ENCODE measurements at regions not wholly inside any gene's neighbourhood (a gene's known extent, or its start where the extent isn't known, plus 50 kb on each side); places are given as distances from the start of the nearest gene placed in this dataset.

DNA sequence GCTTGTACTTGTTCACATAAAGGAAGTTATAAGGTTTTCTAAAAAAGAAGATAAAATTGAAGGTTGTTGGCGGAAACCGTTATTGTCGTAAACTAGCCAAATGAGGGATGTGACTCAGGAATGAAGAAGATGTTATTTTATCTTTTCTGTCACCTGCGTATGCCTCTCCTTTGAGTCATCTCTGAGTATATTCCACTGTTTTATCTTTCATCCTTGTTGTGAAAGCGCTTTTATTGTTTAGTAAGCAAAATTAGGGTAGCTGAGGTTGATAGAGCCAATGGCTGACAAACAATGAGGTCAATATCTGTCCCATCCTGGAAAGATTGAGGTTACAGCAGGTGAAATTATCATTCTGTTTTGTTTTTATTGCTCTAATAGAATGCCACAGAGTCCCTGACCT is 105.0 kb downstream of the TUSC1 start (continued):
- TF ChIP-seq, protein P1, sequence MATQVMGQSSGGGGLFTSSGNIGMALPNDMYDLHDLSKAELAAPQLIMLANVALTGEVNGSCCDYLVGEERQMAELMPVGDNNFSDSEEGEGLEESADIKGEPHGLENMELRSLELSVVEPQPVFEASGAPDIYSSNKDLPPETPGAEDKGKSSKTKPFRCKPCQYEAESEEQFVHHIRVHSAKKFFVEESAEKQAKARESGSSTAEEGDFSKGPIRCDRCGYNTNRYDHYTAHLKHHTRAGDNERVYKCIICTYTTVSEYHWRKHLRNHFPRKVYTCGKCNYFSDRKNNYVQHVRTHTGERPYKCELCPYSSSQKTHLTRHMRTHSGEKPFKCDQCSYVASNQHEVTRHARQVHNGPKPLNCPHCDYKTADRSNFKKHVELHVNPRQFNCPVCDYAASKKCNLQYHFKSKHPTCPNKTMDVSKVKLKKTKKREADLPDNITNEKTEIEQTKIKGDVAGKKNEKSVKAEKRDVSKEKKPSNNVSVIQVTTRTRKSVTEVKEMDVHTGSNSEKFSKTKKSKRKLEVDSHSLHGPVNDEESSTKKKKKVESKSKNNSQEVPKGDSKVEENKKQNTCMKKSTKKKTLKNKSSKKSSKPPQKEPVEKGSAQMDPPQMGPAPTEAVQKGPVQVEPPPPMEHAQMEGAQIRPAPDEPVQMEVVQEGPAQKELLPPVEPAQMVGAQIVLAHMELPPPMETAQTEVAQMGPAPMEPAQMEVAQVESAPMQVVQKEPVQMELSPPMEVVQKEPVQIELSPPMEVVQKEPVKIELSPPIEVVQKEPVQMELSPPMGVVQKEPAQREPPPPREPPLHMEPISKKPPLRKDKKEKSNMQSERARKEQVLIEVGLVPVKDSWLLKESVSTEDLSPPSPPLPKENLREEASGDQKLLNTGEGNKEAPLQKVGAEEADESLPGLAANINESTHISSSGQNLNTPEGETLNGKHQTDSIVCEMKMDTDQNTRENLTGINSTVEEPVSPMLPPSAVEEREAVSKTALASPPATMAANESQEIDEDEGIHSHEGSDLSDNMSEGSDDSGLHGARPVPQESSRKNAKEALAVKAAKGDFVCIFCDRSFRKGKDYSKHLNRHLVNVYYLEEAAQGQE (IDR thresholded peaks at IDR 0.05; ENCODE audit: low read depth, low read length), result no peak
- no peak for TF ChIP-seq TCF12 (IDR thresholded peaks at IDR 0.05)

DNA sequence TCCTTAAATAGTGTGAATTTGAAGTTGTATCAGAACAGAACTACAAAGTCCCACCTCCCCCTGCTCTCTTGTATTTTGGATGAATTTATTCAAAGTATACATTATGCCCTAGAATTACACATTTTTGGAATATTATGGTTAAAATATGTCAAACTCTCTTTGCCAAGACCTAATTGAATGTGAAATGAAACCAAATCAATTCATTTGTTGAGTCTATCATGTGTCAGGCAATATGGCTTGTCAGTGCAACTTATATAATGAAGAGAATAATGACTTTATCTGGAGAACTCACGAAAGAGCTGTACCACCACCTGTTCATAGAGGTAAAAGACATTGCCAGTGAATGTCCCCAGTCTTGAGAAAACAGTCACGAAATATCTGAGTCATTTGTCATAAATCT is 106.8 kb downstream of the TUSC1 start:
- H3K9ac ChIP-seq, result no peak overlapping the region
- H3K4me3 ChIP-seq (ENCODE audit: low read depth in 2 of 2, low read length in 1 of 2), result no peak overlapping the region
- DNase-seq, result no peak
- no peak overlapping the region for H3K27ac ChIP-seq (ENCODE audit: low read depth in 2 of 2, low read length in 1 of 2)
- H3K9me3 ChIP-seq, result peaks cover 3% of the 10 kb centered on the region; the same call in 1 of the 2 replicates
- H3K36me3 ChIP-seq (replicated peaks in 1 of 2; ENCODE audit: control insufficient read depth in 1 of 2, insufficient read depth in 2 of 2, low read length in 1 of 2), result no peaks in the 10 kb centered on the region
- H3K27me3 ChIP-seq (ENCODE audit: insufficient read depth), result no peaks in the 10 kb centered on the region
- no peaks in the 10 kb centered on the region for H3K4me1 ChIP-seq (ENCODE audit: control insufficient read depth in 1 of 2, insufficient read depth in 2 of 2, low read depth in 1 of 2, low read length in 1 of 2)
- CTCF ChIA-PET, result no interaction called here
- H4K20me1 ChIP-seq (ENCODE audit: insufficient read depth), result no peaks in the 10 kb centered on the region
- no peaks in the 10 kb centered on the region for H3K79me2 ChIP-seq (ENCODE audit: insufficient read depth)
- no peaks in the 10 kb centered on the region for H3K9me2 ChIP-seq
- POLR2A ChIA-PET, result no interaction called here
- 12% methylated on average over 2 of the region's 2 CpGs for WGBS (ENCODE audit: low lambda C conversion rate)
- H2AFZ ChIP-seq (ENCODE audit: low read depth), result no peak overlapping the region
- no peak for TF ChIP-seq FOXJ3 (CRISPR knock-in tag; IDR thresholded peaks at IDR 0.05)
- no peak overlapping the region for H3K4me2 ChIP-seq
- no peaks in the 10 kb centered on the region for H3F3A ChIP-seq (replicated peaks; ENCODE audit: insufficient read depth)

DNA sequence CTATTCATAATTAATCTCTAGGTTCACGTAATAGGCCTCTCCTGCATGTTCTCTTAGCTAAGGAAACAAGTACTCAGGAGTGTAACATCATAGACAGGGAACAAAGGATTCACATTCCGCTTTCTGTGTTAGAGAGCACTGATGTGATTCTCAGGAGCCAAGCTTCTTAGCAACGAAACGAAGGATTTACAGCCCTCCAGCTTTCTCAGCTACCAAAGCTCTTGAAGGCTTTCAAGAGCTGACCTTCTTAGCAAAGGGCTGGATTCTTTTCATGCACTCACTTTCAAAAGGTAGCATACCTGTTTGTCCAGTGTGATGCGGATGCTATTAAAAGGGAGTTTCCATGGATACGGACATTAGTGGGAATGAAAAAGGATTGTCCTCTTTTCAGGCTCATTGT is 107.4 kb downstream of the TUSC1 start:
- no peak overlapping the region for H3K27ac ChIP-seq (ENCODE audit: low read depth in 2 of 2, low read length in 1 of 2)
- H3F3A ChIP-seq (replicated peaks; ENCODE audit: insufficient read depth), result no peaks in the 10 kb centered on the region
- no peak overlapping the region for H3K4me3 ChIP-seq (ENCODE audit: low read depth in 2 of 2, low read length in 1 of 2)
- ChIA-PET CTCF (no interaction called here), POLR2A (no interaction called here)
- H3K9me3 ChIP-seq, result peaks cover 3% of the 10 kb centered on the region; the same call in 1 of the 2 replicates
- no peaks in the 10 kb centered on the region for H3K27me3 ChIP-seq (ENCODE audit: insufficient read depth)
- H3K9ac ChIP-seq, result no peak overlapping the region
- H3K4me2 ChIP-seq, result no peak overlapping the region
- H2AFZ ChIP-seq (ENCODE audit: low read depth), result no peak overlapping the region
- 40% methylated on average over 6 of the region's 6 CpGs for WGBS (ENCODE audit: low lambda C conversion rate)
- DNase-seq, result no peak
- H3K79me2 ChIP-seq (ENCODE audit: insufficient read depth), result no peaks in the 10 kb centered on the region
- no peaks in the 10 kb centered on the region for H3K9me2 ChIP-seq
- H3K4me1 ChIP-seq (ENCODE audit: control insufficient read depth in 1 of 2, insufficient read depth in 2 of 2, low read depth in 1 of 2, low read length in 1 of 2), result no peaks in the 10 kb centered on the region
- TF ChIP-seq, protein P2, sequence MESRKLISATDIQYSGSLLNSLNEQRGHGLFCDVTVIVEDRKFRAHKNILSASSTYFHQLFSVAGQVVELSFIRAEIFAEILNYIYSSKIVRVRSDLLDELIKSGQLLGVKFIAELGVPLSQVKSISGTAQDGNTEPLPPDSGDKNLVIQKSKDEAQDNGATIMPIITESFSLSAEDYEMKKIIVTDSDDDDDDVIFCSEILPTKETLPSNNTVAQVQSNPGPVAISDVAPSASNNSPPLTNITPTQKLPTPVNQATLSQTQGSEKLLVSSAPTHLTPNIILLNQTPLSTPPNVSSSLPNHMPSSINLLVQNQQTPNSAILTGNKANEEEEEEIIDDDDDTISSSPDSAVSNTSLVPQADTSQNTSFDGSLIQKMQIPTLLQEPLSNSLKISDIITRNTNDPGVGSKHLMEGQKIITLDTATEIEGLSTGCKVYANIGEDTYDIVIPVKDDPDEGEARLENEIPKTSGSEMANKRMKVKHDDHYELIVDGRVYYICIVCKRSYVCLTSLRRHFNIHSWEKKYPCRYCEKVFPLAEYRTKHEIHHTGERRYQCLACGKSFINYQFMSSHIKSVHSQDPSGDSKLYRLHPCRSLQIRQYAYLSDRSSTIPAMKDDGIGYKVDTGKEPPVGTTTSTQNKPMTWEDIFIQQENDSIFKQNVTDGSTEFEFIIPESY (IDR thresholded peaks at IDR 0.05; ENCODE audit: borderline replicate concordance, low read depth), result no peak
- no peak for TF ChIP-seq TEAD4 (IDR thresholded peaks at IDR 0.05; ENCODE audit: borderline replicate concordance, insufficient read depth)
- no peaks in the 10 kb centered on the region for H3K36me3 ChIP-seq (replicated peaks in 1 of 2; ENCODE audit: control insufficient read depth in 1 of 2, insufficient read depth in 2 of 2, low read length in 1 of 2)
- no peaks in the 10 kb centered on the region for H4K20me1 ChIP-seq (ENCODE audit: insufficient read depth)
